ENCODE measurements at regions not wholly inside any gene's neighbourhood (a gene's known extent, or its start where the extent isn't known, plus 50 kb on each side); places are given as distances from the start of the nearest gene placed in this dataset.

DNA sequence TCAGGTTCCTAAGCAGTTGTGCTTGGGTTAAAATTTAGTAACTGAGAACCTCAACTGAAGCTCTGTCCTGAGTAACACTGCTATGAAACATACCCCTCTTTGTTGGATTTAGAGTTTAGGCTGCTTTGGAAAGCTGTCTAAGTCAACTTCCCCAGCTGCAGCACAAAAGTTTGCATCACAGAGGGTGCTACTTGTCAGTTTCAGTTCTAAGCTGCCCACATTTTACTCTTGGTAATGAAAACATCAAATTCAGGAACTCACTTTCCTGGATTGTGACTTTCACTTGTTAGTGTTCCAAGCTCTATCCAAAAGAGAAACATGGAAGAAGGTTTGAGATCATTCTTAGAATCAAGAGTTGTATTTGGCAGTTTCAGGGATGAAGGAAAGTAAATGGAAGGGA is 191.7 kb upstream of the NFIA start:
- H3K27me3 ChIP-seq (ENCODE audit: insufficient read depth, low read length) = no peaks in the 10 kb centered on the region
- peaks cover 2% of the 10 kb centered on the region for H3K23me2 ChIP-seq (ENCODE audit: insufficient read length, low read depth, low read length, poor library complexity, severe bottlenecking)
- DNase-seq = no peak
- no peak overlapping the region for H3K18ac ChIP-seq (ENCODE audit: insufficient read length, low read depth, low read length)
- Mint-ChIP-seq H3K4me1 (peaks cover 57 to 59% of the 10 kb centered on the region in 2 experiments), H3K4me3 (no peak overlapping the region), H3K9me3 (no peaks in the 10 kb centered on the region; a peak in 1 of 5 replicates), H3K36me3 (ENCODE audit: insufficient read depth in 1 of 3, low read depth in 3 of 3) (no peaks in the 10 kb centered on the region), H3K27ac (no peak overlapping the region), H3K27me3 (ENCODE audit: low read depth) (no peaks in the 10 kb centered on the region)
- no peak overlapping the region for H4K91ac ChIP-seq (ENCODE audit: insufficient read length, low read depth, low read length)
- no peak overlapping the region for H4K5ac ChIP-seq (ENCODE audit: insufficient read length, low read depth, low read length)
- no peak overlapping the region for H2BK20ac ChIP-seq (ENCODE audit: low read depth, low read length, poor library complexity, severe bottlenecking)
- H2AK5ac ChIP-seq (ENCODE audit: insufficient read length, low read length) = no peak overlapping the region
- no peak overlapping the region for H3K14ac ChIP-seq (ENCODE audit: insufficient read depth, low read length)
- no peaks in the 10 kb centered on the region for H3K79me1 ChIP-seq (ENCODE audit: insufficient read depth, low read depth, low read length, poor library complexity, severe bottlenecking)
- H2BK5ac ChIP-seq (ENCODE audit: insufficient read length, low read length) = no peak overlapping the region
- no peaks in the 10 kb centered on the region for H3K9me3 ChIP-seq (ENCODE audit: control insufficient read depth, low read depth, low read length)
- H3K79me2 ChIP-seq (ENCODE audit: insufficient read depth, low read length) = no peaks in the 10 kb centered on the region
- H3K4me1 ChIP-seq (ENCODE audit: insufficient read depth, low read length) = peaks cover 17% of the 10 kb centered on the region; the same call in 1 of the 2 replicates
- no peak overlapping the region for H3K27ac ChIP-seq (ENCODE audit: insufficient read length, low read depth, low read length)
- no peak overlapping the region for H4K8ac ChIP-seq (replicated peaks; ENCODE audit: insufficient read length, low read depth, low read length)
- no peak overlapping the region for H2BK15ac ChIP-seq (ENCODE audit: low read depth, low read length)
- no peak overlapping the region for H3K23ac ChIP-seq (ENCODE audit: insufficient read length, low read depth, low read length)
- no peak for TF ChIP-seq CTCF (conservative IDR thresholded peaks at IDR 0.05)
- no peak overlapping the region for H3K4me2 ChIP-seq (ENCODE audit: insufficient read depth, insufficient read length, low read length)
- H3K9ac ChIP-seq (ENCODE audit: extremely low read depth, insufficient read length, low read length) = no peak overlapping the region
- H4K20me1 ChIP-seq (ENCODE audit: control insufficient read depth, insufficient read depth, insufficient read length) = no peaks in the 10 kb centered on the region
- no peak overlapping the region for H3K56ac ChIP-seq (ENCODE audit: insufficient read length, low read depth, low read length)
- H2BK120ac ChIP-seq (ENCODE audit: low read depth, low read length, poor library complexity, severe bottlenecking) = no peak overlapping the region
- H2BK12ac ChIP-seq (ENCODE audit: insufficient read length, low read depth, low read length) = no peak overlapping the region
- no peak overlapping the region for H2AFZ ChIP-seq (ENCODE audit: low read length)
- no peak overlapping the region for H3K4ac ChIP-seq (ENCODE audit: low read depth, low read length)
- no peak overlapping the region for H3T11ph ChIP-seq (ENCODE audit: low read length)
